CD14-positive monocyte (primary cell): ENCODE measurements at regions not wholly inside any gene's neighbourhood (a gene's known extent, or its start where the extent isn't known, plus 50 kb on each side); places are given as distances from the start of the nearest gene placed in this dataset.
A peak's percentile ranks its signal among the peaks of the same experiment; 100 is the strongest.

Source experiments
- DNase-seq, 3 donors: peaks; one replicate each; pipeline ENCODE4 v3.0.0-alpha.2; 2011 to 2022
- H2AFZ ChIP-seq: 2 replicates; pipeline ENCODE4 v1.6.0; 2012; ENCODE audit warnings: mild to moderate bottlenecking, low read depth, low read length, inconsistent platforms; ENCODE audit not compliant: insufficient read depth, poor library complexity, severe bottlenecking
- H3K27ac ChIP-seq, 2 donors: 1 replicate in 1 of 2; 2 replicates in 1 of 2; pipeline ENCODE4 v1.5.1; 2012 to 2013; ENCODE audit warnings: low read length in 2 of 2, control low read depth in 1 of 2, inconsistent platforms in 1 of 2, low read depth in 1 of 2, mild to moderate bottlenecking in 1 of 2
- H3K27me3 ChIP-seq, 2 donors: one replicate each; pipeline versions ENCODE4 v1.6.0 to v1.6.1; 2011 to 2013; ENCODE audit warnings: low read length in 2 of 2; ENCODE audit not compliant: control insufficient read depth in 2 of 2, insufficient read depth in 2 of 2
- H3K36me3 ChIP-seq, 2 donors: replicated peaks in 1 of 2; 1 replicate in 1 of 2; 2 replicates in 1 of 2; pipeline versions ENCODE4 v1.5.1 to v1.6.1; 2012 to 2013; ENCODE audit warnings: low read length in 2 of 2, control low read depth in 1 of 2, inconsistent platforms in 1 of 2, mild to moderate bottlenecking in 1 of 2; ENCODE audit not compliant: insufficient read depth in 2 of 2, control insufficient read depth in 1 of 2
- H3K4me1 ChIP-seq, 2 donors: 1 replicate in 1 of 2; 2 replicates in 1 of 2; pipeline versions ENCODE4 v1.5.1 to v1.6.1; 2012 to 2013; ENCODE audit warnings: low read length in 2 of 2, control low read depth in 1 of 2, inconsistent platforms in 1 of 2, mild to moderate bottlenecking in 1 of 2, moderate library complexity in 1 of 2; ENCODE audit not compliant: insufficient read depth in 2 of 2, control insufficient read depth in 1 of 2
- H3K4me2 ChIP-seq: replicated peaks from 2 replicates; pipeline ENCODE3; 2012; ENCODE audit warnings: low read length, moderate library complexity, mild to moderate bottlenecking; ENCODE audit not compliant: poor library complexity, severe bottlenecking; ENCODE audit errors: extremely low read depth
- H3K4me3 ChIP-seq, 3 experiments: fragments of 200-600 bp in 1 of 3; sonication (generic) in 1 of 3; replicated peaks in 1 of 3; 1 replicate in 2 of 3; 2 replicates in 1 of 3; pipeline ENCODE4 v1.5.1; 2011 to 2013; ENCODE audit warnings: low read length in 3 of 3, mild to moderate bottlenecking in 3 of 3, control low read depth in 2 of 3, low read depth in 2 of 3, inconsistent platforms in 1 of 3, moderate library complexity in 1 of 3
- H3K79me2 ChIP-seq: 2 replicates; pipeline ENCODE4 v1.6.0; 2012; ENCODE audit warnings: mild to moderate bottlenecking, control low read depth, inconsistent platforms, low read length, moderate library complexity; ENCODE audit not compliant: insufficient read depth
- H3K9ac ChIP-seq: 2 replicates; pipeline ENCODE4 v1.6.0; 2017; ENCODE audit warnings: low read length, mild to moderate bottlenecking; ENCODE audit not compliant: insufficient read depth, poor library complexity, severe bottlenecking
- H3K9me3 ChIP-seq, 2 donors: replicated peaks in 1 of 2; 1 replicate in 1 of 2; 2 replicates in 1 of 2; pipeline versions ENCODE4 v1.5.1 to v1.6.1; 2012 to 2013; ENCODE audit warnings: low read length in 2 of 2, control low read depth in 1 of 2; ENCODE audit not compliant: control insufficient read depth in 1 of 2, insufficient read depth in 1 of 2
- H4K20me1 ChIP-seq: 2 replicates; pipeline ENCODE4 v1.6.0; 2012; ENCODE audit warnings: mild to moderate bottlenecking, low read length, control low read depth, moderate library complexity; ENCODE audit not compliant: insufficient read depth
- H3K27ac Mint-ChIP-seq, 7 donors: one replicate each; pipeline ENCODE4 v1.8.0; 2020; ENCODE audit warnings: mild to moderate bottlenecking in 7 of 7, mixed read lengths in 7 of 7, moderate library complexity in 6 of 7, inconsistent platforms in 2 of 7
- H3K27me3 Mint-ChIP-seq, 3 donors: one replicate each; pipeline ENCODE4 v1.8.0; 2021 to 2022; ENCODE audit warnings: low read depth in 3 of 3, mild to moderate bottlenecking in 3 of 3, mixed read lengths in 3 of 3, moderate library complexity in 3 of 3, inconsistent platforms in 1 of 3
- H3K36me3 Mint-ChIP-seq, 2 donors: one replicate each; pipeline ENCODE4 v1.8.0; 2020; ENCODE audit warnings: mixed read lengths in 2 of 2, inconsistent platforms in 1 of 2, mild to moderate bottlenecking in 1 of 2
- H3K4me1 Mint-ChIP-seq: one replicate; pipeline ENCODE4 v1.8.0; 2020; ENCODE audit warnings: mild to moderate bottlenecking, mixed read lengths
- H3K4me3 Mint-ChIP-seq, 2 donors: one replicate each; pipeline ENCODE4 v1.8.0; 2020; ENCODE audit warnings: mild to moderate bottlenecking in 2 of 2, mixed read lengths in 2 of 2, moderate library complexity in 1 of 2
- H3K9me3 Mint-ChIP-seq, 7 donors: one replicate each; pipeline ENCODE4 v1.8.0; 2020 to 2022; ENCODE audit warnings: mixed read lengths in 7 of 7, mild to moderate bottlenecking in 6 of 7, moderate library complexity in 6 of 7, inconsistent platforms in 2 of 7
- WGBS: methylation state at CpG from one replicate; pipeline ENCODE4 v1.1.5; 2013; ENCODE audit warnings: missing lambda C conversion rate; ENCODE audit not compliant: insufficient coverage; 5-methylcytosine and 5-hydroxymethylcytosine counted together
- intact Hi-C, 2 donors: fragments of 100-400 bp; cut with micrococcal nuclease; formaldehyde crosslinking; loops; one replicate each; pipeline versions ENCODE4 v1.15.0 to v1.15.1; 2023
- TF ChIP-seq, protein P1 (sequence below): fragments of 200-600 bp; IDR thresholded peaks from one replicate; pipeline ENCODE4 v1.8.0; 2022; ENCODE audit warnings: antibody characterized with exemption, mild to moderate bottlenecking

DNA sequence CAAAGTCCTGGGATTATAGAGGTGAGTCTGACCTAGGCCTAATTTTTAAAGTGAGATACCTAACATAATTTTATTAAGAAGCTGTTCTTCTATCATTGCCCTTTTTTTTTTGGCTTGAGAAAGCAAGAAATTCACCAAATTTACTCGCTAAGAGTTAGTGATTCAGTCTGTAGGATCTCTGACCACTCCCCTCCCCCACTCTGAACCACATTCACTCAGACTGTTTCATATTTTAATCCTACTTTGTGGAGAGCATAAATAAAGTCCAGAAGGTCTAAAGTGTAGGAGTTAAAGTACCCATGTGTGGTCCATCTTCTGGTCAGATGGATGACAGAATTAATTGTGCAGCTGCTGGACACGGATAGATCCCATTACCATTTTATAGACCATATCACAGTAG lies 115.8 kb upstream of the MGAT5 start:
- no peak for DNase-seq
- H3K27me3 Mint-ChIP-seq, result peaks cover 0 to 5% (median 0%) of the 10 kb centered on the region in 3 donors
- H3K27ac ChIP-seq, result no peak overlapping the region
- H3K4me1 ChIP-seq, result peaks cover 39 to 50% of the 10 kb centered on the region in 2 donors
- no peak overlapping the region for H3K4me3 Mint-ChIP-seq
- no peaks in the 10 kb centered on the region for H3K9me3 ChIP-seq
- no peaks in the 10 kb centered on the region for H3K36me3 ChIP-seq
- H3K27ac Mint-ChIP-seq, result peak overlapping the region in 2 of 7 donors; percentile 16 to 19
- peaks cover 5 to 10% of the 10 kb centered on the region in 2 donors for H3K36me3 Mint-ChIP-seq
- TF ChIP-seq, protein P1, sequence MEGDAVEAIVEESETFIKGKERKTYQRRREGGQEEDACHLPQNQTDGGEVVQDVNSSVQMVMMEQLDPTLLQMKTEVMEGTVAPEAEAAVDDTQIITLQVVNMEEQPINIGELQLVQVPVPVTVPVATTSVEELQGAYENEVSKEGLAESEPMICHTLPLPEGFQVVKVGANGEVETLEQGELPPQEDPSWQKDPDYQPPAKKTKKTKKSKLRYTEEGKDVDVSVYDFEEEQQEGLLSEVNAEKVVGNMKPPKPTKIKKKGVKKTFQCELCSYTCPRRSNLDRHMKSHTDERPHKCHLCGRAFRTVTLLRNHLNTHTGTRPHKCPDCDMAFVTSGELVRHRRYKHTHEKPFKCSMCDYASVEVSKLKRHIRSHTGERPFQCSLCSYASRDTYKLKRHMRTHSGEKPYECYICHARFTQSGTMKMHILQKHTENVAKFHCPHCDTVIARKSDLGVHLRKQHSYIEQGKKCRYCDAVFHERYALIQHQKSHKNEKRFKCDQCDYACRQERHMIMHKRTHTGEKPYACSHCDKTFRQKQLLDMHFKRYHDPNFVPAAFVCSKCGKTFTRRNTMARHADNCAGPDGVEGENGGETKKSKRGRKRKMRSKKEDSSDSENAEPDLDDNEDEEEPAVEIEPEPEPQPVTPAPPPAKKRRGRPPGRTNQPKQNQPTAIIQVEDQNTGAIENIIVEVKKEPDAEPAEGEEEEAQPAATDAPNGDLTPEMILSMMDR, result no peak
- WGBS, result no CpG with 5 or more reads among the region's 2 CpGs
- H4K20me1 ChIP-seq, result peaks cover 44% of the 10 kb centered on the region
- peaks cover 66% of the 10 kb centered on the region for H3K4me1 Mint-ChIP-seq
- intact Hi-C loops, result no loop called here
- H2AFZ ChIP-seq, result no peak overlapping the region
- no peaks in the 10 kb centered on the region for H3K9me3 Mint-ChIP-seq
- H3K4me2 ChIP-seq, result peak overlapping the region; percentile 3
- no peak overlapping the region for H3K9ac ChIP-seq
- no peak overlapping the region for H3K4me3 ChIP-seq
- H3K79me2 ChIP-seq, result peaks cover 92% of the 10 kb centered on the region
- H3K27me3 ChIP-seq, result no peaks in the 10 kb centered on the region

DNA sequence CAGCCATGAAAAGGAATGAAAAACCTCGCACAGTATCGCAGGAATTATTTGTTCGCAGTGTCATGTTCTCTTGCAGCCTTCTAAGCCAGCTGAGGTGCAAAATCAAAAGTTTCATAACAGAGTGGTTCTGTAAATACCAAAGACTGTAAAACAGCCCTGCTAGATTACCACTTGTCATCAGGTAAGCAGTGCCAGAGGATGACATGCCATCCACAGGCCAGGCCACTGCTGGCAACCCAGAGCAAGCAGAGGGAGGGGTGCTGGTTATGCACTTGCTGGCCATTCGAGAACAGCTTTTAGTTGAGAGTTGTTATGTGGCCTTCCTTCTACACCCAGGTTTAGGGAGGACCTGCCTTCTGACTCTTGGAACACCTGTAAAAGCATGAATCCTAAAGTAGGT lies 114.3 kb upstream of the MGAT5 start:
- H3K4me1 ChIP-seq, result peaks cover 39 to 50% of the 10 kb centered on the region in 2 donors

More for the DNA sequence above, 114.3 kb upstream of the MGAT5 start:
- H3K9ac ChIP-seq, result no peak overlapping the region
- peaks cover 63% of the 10 kb centered on the region for H3K4me1 Mint-ChIP-seq
- H2AFZ ChIP-seq, result no peak overlapping the region
- peaks cover 46% of the 10 kb centered on the region for H4K20me1 ChIP-seq
- TF ChIP-seq, protein P1, result no peak
- no peak for DNase-seq
- no peak overlapping the region for H3K27ac ChIP-seq
- no peaks in the 10 kb centered on the region for H3K9me3 Mint-ChIP-seq
- peaks cover 0 to 6% of the 10 kb centered on the region in 2 donors for H3K36me3 ChIP-seq
- H3K36me3 Mint-ChIP-seq, result peaks cover 4 to 17% of the 10 kb centered on the region in 2 donors
- WGBS, result 94% methylated on average over 3 of the region's 4 CpGs
- H3K27me3 Mint-ChIP-seq, result peaks cover 0 to 5% (median 0%) of the 10 kb centered on the region in 3 donors
- H3K27me3 ChIP-seq, result no peaks in the 10 kb centered on the region
- no peak overlapping the region for H3K4me3 Mint-ChIP-seq
- H3K27ac Mint-ChIP-seq, result no peak overlapping the region
- no peaks in the 10 kb centered on the region for H3K9me3 ChIP-seq
- H3K79me2 ChIP-seq, result peaks cover 90% of the 10 kb centered on the region
- no peak overlapping the region for H3K4me3 ChIP-seq
- intact Hi-C loops, result no loop called here
- no peak overlapping the region for H3K4me2 ChIP-seq
